ENCODE measurements at regions not wholly inside any gene's neighbourhood (a gene's known extent, or its start where the extent isn't known, plus 50 kb on each side); places are given as distances from the start of the nearest gene placed in this dataset.
"Not testable (repeated sequence)": the region's sequence is repeated elsewhere in the genome, so short reads cannot be mapped to it uniquely, and the experiment has no call there.

GRCh38 chr5:74462356-74462755 lies 178.2 kb downstream of the ENC1 start:
- no peak overlapping the region for H3K4me3 ChIP-seq (ENCODE audit: low read length)

GRCh38 chr5:74461251-74461650 lies 179.3 kb downstream of the ENC1 start:
- H3K27ac ChIP-seq (ENCODE audit: low read depth, low read length) = no peak overlapping the region
- H3K4me1 ChIP-seq (ENCODE audit: control insufficient read depth, insufficient read depth, low read length) = no peaks in the 10 kb centered on the region
- no peaks in the 10 kb centered on the region for H3K36me3 ChIP-seq (ENCODE audit: control insufficient read depth, insufficient read depth, low read length)
- H3K27me3 ChIP-seq (ENCODE audit: control insufficient read depth, insufficient read depth, low read length) = no peaks in the 10 kb centered on the region
- H3K9ac ChIP-seq (ENCODE audit: low read length) = no peak overlapping the region
- H3K4me3 ChIP-seq (ENCODE audit: low read length) = no peak overlapping the region

More at GRCh38 chr5:74462356-74462755, 178.2 kb downstream of the ENC1 start:
- Histone ChIP-seq H3K36me3 (ENCODE audit: control insufficient read depth, insufficient read depth, low read length) (no peaks in the 10 kb centered on the region), H3K27ac (ENCODE audit: low read depth, low read length) (no peak overlapping the region), H3K4me1 (ENCODE audit: control insufficient read depth, insufficient read depth, low read length) (no peaks in the 10 kb centered on the region), H3K9ac (ENCODE audit: low read length) (no peak overlapping the region), H3K27me3 (ENCODE audit: control insufficient read depth, insufficient read depth, low read length) (no peaks in the 10 kb centered on the region)

GRCh38 chr5:74460694-74461093 lies 179.8 kb downstream of the ENC1 start:
- no peak overlapping the region for H3K4me3 ChIP-seq (ENCODE audit: low read length)

GRCh38 chr5:74459984-74460383 lies 180.5 kb downstream of the ENC1 start:
- H3K36me3 ChIP-seq (ENCODE audit: control insufficient read depth, insufficient read depth, low read length) = no peaks in the 10 kb centered on the region
- no peak overlapping the region for H3K9ac ChIP-seq (ENCODE audit: low read length)
- no peak overlapping the region for H3K4me3 ChIP-seq (ENCODE audit: low read length)
- H3K27ac ChIP-seq (ENCODE audit: low read depth, low read length) = no peak overlapping the region
- no peaks in the 10 kb centered on the region for H3K4me1 ChIP-seq (ENCODE audit: control insufficient read depth, insufficient read depth, low read length)
- H3K27me3 ChIP-seq (ENCODE audit: control insufficient read depth, insufficient read depth, low read length) = no peaks in the 10 kb centered on the region

More at GRCh38 chr5:74460694-74461093, 179.8 kb downstream of the ENC1 start:
- no peak overlapping the region for H3K9ac ChIP-seq (ENCODE audit: low read length)
- no peaks in the 10 kb centered on the region for H3K4me1 ChIP-seq (ENCODE audit: control insufficient read depth, insufficient read depth, low read length)
- no peaks in the 10 kb centered on the region for H3K27me3 ChIP-seq (ENCODE audit: control insufficient read depth, insufficient read depth, low read length)
- H3K36me3 ChIP-seq (ENCODE audit: control insufficient read depth, insufficient read depth, low read length) = no peaks in the 10 kb centered on the region
- no peak overlapping the region for H3K27ac ChIP-seq (ENCODE audit: low read depth, low read length)

GRCh38 chr5:74457876-74458275 lies 182.7 kb downstream of the ENC1 start:
- Histone ChIP-seq H3K27ac (ENCODE audit: low read depth, low read length) (no peak overlapping the region), H3K4me1 (ENCODE audit: control insufficient read depth, insufficient read depth, low read length) (no peaks in the 10 kb centered on the region), H3K4me3 (ENCODE audit: low read length) (no peak overlapping the region), H3K27me3 (ENCODE audit: control insufficient read depth, insufficient read depth, low read length) (no peaks in the 10 kb centered on the region), H3K36me3 (ENCODE audit: control insufficient read depth, insufficient read depth, low read length) (no peaks in the 10 kb centered on the region), H3K9ac (ENCODE audit: low read length) (no peak overlapping the region)

GRCh38 chr5:74454263-74455030 lies 186.1 kb downstream of the ENC1 start:
- Histone ChIP-seq H3K4me3 (ENCODE audit: low read length) (no peak overlapping the region), H3K27ac (ENCODE audit: low read depth, low read length) (no peak overlapping the region), H3K4me1 (ENCODE audit: control insufficient read depth, insufficient read depth, low read length) (no peaks in the 10 kb centered on the region), H3K9ac (ENCODE audit: low read length) (no peak overlapping the region), H3K36me3 (ENCODE audit: control insufficient read depth, insufficient read depth, low read length) (no peaks in the 10 kb centered on the region), H3K27me3 (ENCODE audit: control insufficient read depth, insufficient read depth, low read length) (no peaks in the 10 kb centered on the region)

GRCh38 chr5:74452856-74453255 lies 187.7 kb downstream of the ENC1 start:
- H3K27ac ChIP-seq (ENCODE audit: low read depth, low read length) = no peak overlapping the region
- no peaks in the 10 kb centered on the region for H3K27me3 ChIP-seq (ENCODE audit: control insufficient read depth, insufficient read depth, low read length)
- no peaks in the 10 kb centered on the region for H3K36me3 ChIP-seq (ENCODE audit: control insufficient read depth, insufficient read depth, low read length)
- no peak overlapping the region for H3K4me3 ChIP-seq (ENCODE audit: low read length)
- no peak overlapping the region for H3K9ac ChIP-seq (ENCODE audit: low read length)
- no peaks in the 10 kb centered on the region for H3K4me1 ChIP-seq (ENCODE audit: control insufficient read depth, insufficient read depth, low read length)

GRCh38 chr5:74450095-74450494 lies 190.4 kb downstream of the ENC1 start:
- H3K4me3 ChIP-seq (ENCODE audit: low read length) = no peak overlapping the region
- H3K4me1 ChIP-seq (ENCODE audit: control insufficient read depth, insufficient read depth, low read length) = no peaks in the 10 kb centered on the region
- H3K27ac ChIP-seq (ENCODE audit: low read depth, low read length) = no peak overlapping the region
- no peaks in the 10 kb centered on the region for H3K27me3 ChIP-seq (ENCODE audit: control insufficient read depth, insufficient read depth, low read length)
- H3K9ac ChIP-seq (ENCODE audit: low read length) = no peak overlapping the region
- H3K36me3 ChIP-seq (ENCODE audit: control insufficient read depth, insufficient read depth, low read length) = no peaks in the 10 kb centered on the region

- H3K27me3 ChIP-seq (ENCODE audit: control insufficient read depth, insufficient read depth, low read length) = no peaks in the 10 kb centered on the region
- H3K27ac ChIP-seq (ENCODE audit: low read depth, low read length) = no peak overlapping the region
- H3K9ac ChIP-seq (ENCODE audit: low read length) = no peak overlapping the region
- H3K36me3 ChIP-seq (ENCODE audit: control insufficient read depth, insufficient read depth, low read length) = no peaks in the 10 kb centered on the region
- H3K4me3 ChIP-seq (ENCODE audit: low read length) = no peak overlapping the region
- H3K4me1 ChIP-seq (ENCODE audit: control insufficient read depth, insufficient read depth, low read length) = no peaks in the 10 kb centered on the region
Measured at GRCh38 chr5:74446725-74447241, 193.7 kb downstream of the ENC1 start.

GRCh38 chr5:74442466-74442865 lies 198.1 kb downstream of the ENC1 start:
- Histone ChIP-seq H3K9ac (ENCODE audit: low read length) (no peak overlapping the region), H3K4me3 (ENCODE audit: low read length) (no peak overlapping the region)

GRCh38 chr5:74441616-74442015 lies 198.9 kb downstream of the ENC1 start:
- Histone ChIP-seq H3K27ac (ENCODE audit: low read depth, low read length) (no peak overlapping the region), H3K4me1 (ENCODE audit: control insufficient read depth, insufficient read depth, low read length) (no peaks in the 10 kb centered on the region), H3K4me3 (ENCODE audit: low read length) (no peak overlapping the region), H3K36me3 (ENCODE audit: control insufficient read depth, insufficient read depth, low read length) (no peaks in the 10 kb centered on the region), H3K27me3 (ENCODE audit: control insufficient read depth, insufficient read depth, low read length) (no peaks in the 10 kb centered on the region), H3K9ac (ENCODE audit: low read length) (no peak overlapping the region)

More at GRCh38 chr5:74442466-74442865, 198.1 kb downstream of the ENC1 start:
- H3K27ac ChIP-seq (ENCODE audit: low read depth, low read length) = no peak overlapping the region
- no peaks in the 10 kb centered on the region for H3K27me3 ChIP-seq (ENCODE audit: control insufficient read depth, insufficient read depth, low read length)
- no peaks in the 10 kb centered on the region for H3K4me1 ChIP-seq (ENCODE audit: control insufficient read depth, insufficient read depth, low read length)
- H3K36me3 ChIP-seq (ENCODE audit: control insufficient read depth, insufficient read depth, low read length) = no peaks in the 10 kb centered on the region

- Histone ChIP-seq H3K27me3 (ENCODE audit: control insufficient read depth, insufficient read depth, low read length) (no peaks in the 10 kb centered on the region), H3K36me3 (ENCODE audit: control insufficient read depth, insufficient read depth, low read length) (no peaks in the 10 kb centered on the region), H3K4me1 (ENCODE audit: control insufficient read depth, insufficient read depth, low read length) (no peaks in the 10 kb centered on the region), H3K9ac (ENCODE audit: low read length) (no peak overlapping the region), H3K27ac (ENCODE audit: low read depth, low read length) (no peak overlapping the region), H3K4me3 (ENCODE audit: low read length) (no peak overlapping the region)
Measured at GRCh38 chr5:74440341-74440740, 200.2 kb downstream of the ENC1 start.

- H3K27ac ChIP-seq (ENCODE audit: low read depth, low read length); H3K27me3 ChIP-seq (ENCODE audit: control insufficient read depth, insufficient read depth, low read length); H3K9ac ChIP-seq (ENCODE audit: low read length); H3K4me3 ChIP-seq (ENCODE audit: low read length); H3K36me3 ChIP-seq (ENCODE audit: control insufficient read depth, insufficient read depth, low read length); H3K4me1 ChIP-seq (ENCODE audit: control insufficient read depth, insufficient read depth, low read length): not testable (repeated sequence)
Measured at GRCh38 chr5:74437870-74438269, 202.7 kb downstream of the ENC1 start.

Data from rectal smooth muscle tissue (tissue), 1 donor.